ENCODE measurements at regions not wholly inside any gene's neighbourhood (a gene's known extent, or its start where the extent isn't known, plus 50 kb on each side); places are given as distances from the start of the nearest gene placed in this dataset.

DNA sequence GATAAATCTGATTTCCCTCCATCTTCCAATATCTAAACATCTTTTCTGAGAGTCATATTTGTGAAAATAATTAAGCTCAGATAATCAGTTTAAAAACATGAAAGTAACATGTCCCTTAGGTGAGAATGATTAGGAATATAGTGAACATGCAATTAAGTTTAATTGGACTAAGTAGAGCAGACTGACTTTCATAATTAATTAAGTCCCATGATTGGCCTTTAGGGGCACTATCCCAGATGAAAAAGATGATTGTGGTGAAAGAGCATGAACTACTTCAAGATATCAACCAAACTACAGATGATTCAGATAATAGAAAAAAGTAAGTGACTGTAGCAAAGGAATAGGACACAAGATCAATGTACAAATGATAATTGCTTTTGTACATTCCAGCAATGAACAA lies 758.8 kb downstream of the STIM2 start:
- H3K9me3 ChIP-seq (replicated peaks; ENCODE audit: control insufficient read depth, insufficient read depth, low read length): no peaks in the 10 kb centered on the region
- intact Hi-C loops (cut with micrococcal nuclease; ENCODE audit: unreplicated experiment) (no loop called here), in situ Hi-C loops (cut with MboI) (no loop called here)
- no peak overlapping the region for H3K4me2 ChIP-seq (ENCODE audit: control insufficient read depth, insufficient read depth)
- RAD21 ChIA-PET (ENCODE audit: unreplicated experiment): no interaction called here
- H3K36me3 ChIP-seq (ENCODE audit: control insufficient read depth in 2 of 2, insufficient read depth in 2 of 2, low read length in 1 of 2): no peaks in the 10 kb centered on the region
- H3K27ac ChIP-seq (ENCODE audit: control insufficient read depth, insufficient read depth): no peak overlapping the region
- H2AFZ ChIP-seq (ENCODE audit: control insufficient read depth, low read depth, low read length): no peak overlapping the region
- BruUV-seq (replicated peaks): no TSS peak
- no peaks in the 10 kb centered on the region for H3K79me2 ChIP-seq (ENCODE audit: control insufficient read depth, insufficient read depth, low read length)
- H4K20me1 ChIP-seq (ENCODE audit: control insufficient read depth, insufficient read depth): no peaks in the 10 kb centered on the region
- no peak overlapping the region for H3K4me3 ChIP-seq
- no peak overlapping the region for H3K9ac ChIP-seq (ENCODE audit: control insufficient read depth, insufficient read depth, low read length)
- no peak for TF ChIP-seq ASH2L (IDR thresholded peaks at IDR 0.05; ENCODE audit: borderline replicate concordance, low read depth)
- no peak for TF ChIP-seq MEF2A (IDR thresholded peaks at IDR 0.05; ENCODE audit: insufficient read depth, low read depth, low read length)
- TF ChIP-seq NFYA (IDR thresholded peaks at IDR 0.05; ENCODE audit: borderline replicate concordance, low read depth, low read length): no peak
- no peak for TF ChIP-seq SPI1 (IDR thresholded peaks at IDR 0.05; ENCODE audit: borderline replicate concordance, insufficient read depth, low read depth, low read length)
- no peak for TF ChIP-seq PML (IDR thresholded peaks at IDR 0.05; ENCODE audit: low read length)
- no peak for TF ChIP-seq IKZF2 (IDR thresholded peaks at IDR 0.05)
- no peak for TF ChIP-seq SP1 (IDR thresholded peaks at IDR 0.05; ENCODE audit: low read depth, low read length)
- TF ChIP-seq CBX5 (IDR thresholded peaks at IDR 0.05; ENCODE audit: low read depth): no peak
- SMC1A ChIA-PET (ENCODE audit: uncharacterized antibody, unreplicated experiment): no interaction called here
- H3K27me3 ChIP-seq (replicated peaks in 1 of 2; ENCODE audit: control insufficient read depth in 2 of 2, insufficient read depth in 2 of 2, low read length in 1 of 2): no peaks in the 10 kb centered on the region; a peak in 1 of 4 replicates
- DNase-seq (ENCODE audit: low read depth, low spot score) (no peak), FAIRE-seq (no peak), ATAC-seq (no peak)
- no peaks in the 10 kb centered on the region for H3K4me1 ChIP-seq (ENCODE audit: control insufficient read depth, insufficient read depth, low read length)
- POLR2A ChIA-PET: no interaction called here
- CTCF ChIA-PET: no interaction called here

DNA sequence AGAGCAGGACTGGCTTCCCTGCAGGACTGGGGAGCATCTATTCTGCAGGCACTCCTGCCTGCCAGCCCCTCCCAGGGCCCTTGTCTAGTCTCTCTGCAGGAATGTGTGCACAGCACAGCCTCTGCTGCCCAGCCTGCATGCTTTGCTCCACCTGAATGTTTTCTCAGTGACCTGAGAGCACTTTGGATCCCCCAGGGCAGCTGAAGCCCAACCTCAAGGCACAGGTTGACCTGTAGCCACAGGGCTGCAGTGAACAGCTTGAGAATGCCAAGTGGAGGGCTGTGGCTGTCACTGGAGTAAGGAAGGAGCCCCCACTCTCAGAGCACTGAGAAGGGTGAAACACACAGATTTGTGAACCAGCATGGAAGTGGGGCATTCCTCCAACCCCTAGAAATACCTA lies 760.2 kb downstream of the STIM2 start:
- ATAC-seq: no peak
- DNase-seq (ENCODE audit: low read depth, low spot score): no peak
- POLR2A ChIA-PET: no interaction called here
- no peak for TF ChIP-seq EZH2 (IDR thresholded peaks at IDR 0.05; ENCODE audit: borderline replicate concordance, control insufficient read depth, low read depth, low read length)
- TF ChIP-seq PAX5 (IDR thresholded peaks at IDR 0.05; ENCODE audit: borderline replicate concordance, low read depth, low read length): no peak
- no peak for TF ChIP-seq FOXK2 (IDR thresholded peaks at IDR 0.05)
- no peak for TF ChIP-seq ASH2L (IDR thresholded peaks at IDR 0.05; ENCODE audit: borderline replicate concordance, low read depth)
- TF ChIP-seq, protein P1, sequence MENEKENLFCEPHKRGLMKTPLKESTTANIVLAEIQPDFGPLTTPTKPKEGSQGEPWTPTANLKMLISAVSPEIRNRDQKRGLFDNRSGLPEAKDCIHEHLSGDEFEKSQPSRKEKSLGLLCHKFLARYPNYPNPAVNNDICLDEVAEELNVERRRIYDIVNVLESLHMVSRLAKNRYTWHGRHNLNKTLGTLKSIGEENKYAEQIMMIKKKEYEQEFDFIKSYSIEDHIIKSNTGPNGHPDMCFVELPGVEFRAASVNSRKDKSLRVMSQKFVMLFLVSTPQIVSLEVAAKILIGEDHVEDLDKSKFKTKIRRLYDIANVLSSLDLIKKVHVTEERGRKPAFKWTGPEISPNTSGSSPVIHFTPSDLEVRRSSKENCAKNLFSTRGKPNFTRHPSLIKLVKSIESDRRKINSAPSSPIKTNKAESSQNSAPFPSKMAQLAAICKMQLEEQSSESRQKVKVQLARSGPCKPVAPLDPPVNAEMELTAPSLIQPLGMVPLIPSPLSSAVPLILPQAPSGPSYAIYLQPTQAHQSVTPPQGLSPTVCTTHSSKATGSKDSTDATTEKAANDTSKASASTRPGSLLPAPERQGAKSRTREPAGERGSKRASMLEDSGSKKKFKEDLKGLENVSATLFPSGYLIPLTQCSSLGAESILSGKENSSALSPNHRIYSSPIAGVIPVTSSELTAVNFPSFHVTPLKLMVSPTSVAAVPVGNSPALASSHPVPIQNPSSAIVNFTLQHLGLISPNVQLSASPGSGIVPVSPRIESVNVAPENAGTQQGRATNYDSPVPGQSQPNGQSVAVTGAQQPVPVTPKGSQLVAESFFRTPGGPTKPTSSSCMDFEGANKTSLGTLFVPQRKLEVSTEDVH (IDR thresholded peaks at IDR 0.05; ENCODE audit: low read depth, partially characterized antibody): no peak
- no peak for TF ChIP-seq ZZZ3 (IDR thresholded peaks at IDR 0.05; ENCODE audit: control insufficient read depth, insufficient read length, low read depth)
- TF ChIP-seq, protein P2, sequence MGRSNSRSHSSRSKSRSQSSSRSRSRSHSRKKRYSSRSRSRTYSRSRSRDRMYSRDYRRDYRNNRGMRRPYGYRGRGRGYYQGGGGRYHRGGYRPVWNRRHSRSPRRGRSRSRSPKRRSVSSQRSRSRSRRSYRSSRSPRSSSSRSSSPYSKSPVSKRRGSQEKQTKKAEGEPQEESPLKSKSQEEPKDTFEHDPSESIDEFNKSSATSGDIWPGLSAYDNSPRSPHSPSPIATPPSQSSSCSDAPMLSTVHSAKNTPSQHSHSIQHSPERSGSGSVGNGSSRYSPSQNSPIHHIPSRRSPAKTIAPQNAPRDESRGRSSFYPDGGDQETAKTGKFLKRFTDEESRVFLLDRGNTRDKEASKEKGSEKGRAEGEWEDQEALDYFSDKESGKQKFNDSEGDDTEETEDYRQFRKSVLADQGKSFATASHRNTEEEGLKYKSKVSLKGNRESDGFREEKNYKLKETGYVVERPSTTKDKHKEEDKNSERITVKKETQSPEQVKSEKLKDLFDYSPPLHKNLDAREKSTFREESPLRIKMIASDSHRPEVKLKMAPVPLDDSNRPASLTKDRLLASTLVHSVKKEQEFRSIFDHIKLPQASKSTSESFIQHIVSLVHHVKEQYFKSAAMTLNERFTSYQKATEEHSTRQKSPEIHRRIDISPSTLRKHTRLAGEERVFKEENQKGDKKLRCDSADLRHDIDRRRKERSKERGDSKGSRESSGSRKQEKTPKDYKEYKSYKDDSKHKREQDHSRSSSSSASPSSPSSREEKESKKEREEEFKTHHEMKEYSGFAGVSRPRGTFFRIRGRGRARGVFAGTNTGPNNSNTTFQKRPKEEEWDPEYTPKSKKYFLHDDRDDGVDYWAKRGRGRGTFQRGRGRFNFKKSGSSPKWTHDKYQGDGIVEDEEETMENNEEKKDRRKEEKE (IDR thresholded peaks at IDR 0.05): no peak
- TF ChIP-seq BHLHE40 (IDR thresholded peaks at IDR 0.05; ENCODE audit: borderline replicate concordance in 1 of 2, low read depth in 2 of 2, low read length in 1 of 2): no peak

More for the DNA sequence above, 760.2 kb downstream of the STIM2 start:
- ChIA-PET RAD21 (ENCODE audit: unreplicated experiment) (no interaction called here), SMC1A (ENCODE audit: uncharacterized antibody, unreplicated experiment) (no interaction called here), CTCF (interaction anchor here (0.6 kb wide), 1 partner anchor 11 kb away, joined by 4 read pairs; no protein-coding TSS in a partner anchor)
- Histone ChIP-seq H3K36me3 (ENCODE audit: control insufficient read depth in 2 of 2, insufficient read depth in 2 of 2, low read length in 1 of 2) (no peaks in the 10 kb centered on the region), H3K4me3 (no peak overlapping the region), H4K20me1 (ENCODE audit: control insufficient read depth, insufficient read depth) (no peaks in the 10 kb centered on the region), H3K79me2 (ENCODE audit: control insufficient read depth, insufficient read depth, low read length) (no peaks in the 10 kb centered on the region), H3K4me2 (ENCODE audit: control insufficient read depth, insufficient read depth) (no peak overlapping the region), H3K27ac (ENCODE audit: control insufficient read depth, insufficient read depth) (no peak overlapping the region), H3K4me1 (ENCODE audit: control insufficient read depth, insufficient read depth, low read length) (no peaks in the 10 kb centered on the region), H3K27me3 (replicated peaks in 1 of 2; ENCODE audit: control insufficient read depth in 2 of 2, insufficient read depth in 2 of 2, low read length in 1 of 2) (no peaks in the 10 kb centered on the region; a peak in 1 of 4 replicates), H3K9me3 (replicated peaks; ENCODE audit: control insufficient read depth, insufficient read depth, low read length) (no peaks in the 10 kb centered on the region), H2AFZ (ENCODE audit: control insufficient read depth, low read depth, low read length) (no peak overlapping the region), H3K9ac (ENCODE audit: control insufficient read depth, insufficient read depth, low read length) (no peak overlapping the region)
- intact Hi-C loops (cut with micrococcal nuclease; ENCODE audit: unreplicated experiment) (no loop called here), in situ Hi-C loops (cut with MboI) (no loop called here)
- no TSS peak for BruUV-seq (replicated peaks)
- FAIRE-seq: no peak

All from GM12878 (cell line).